ENCODE measurements at regions not wholly inside any gene's neighbourhood (a gene's known extent, or its start where the extent isn't known, plus 50 kb on each side); places are given as distances from the start of the nearest gene placed in this dataset.

DNA sequence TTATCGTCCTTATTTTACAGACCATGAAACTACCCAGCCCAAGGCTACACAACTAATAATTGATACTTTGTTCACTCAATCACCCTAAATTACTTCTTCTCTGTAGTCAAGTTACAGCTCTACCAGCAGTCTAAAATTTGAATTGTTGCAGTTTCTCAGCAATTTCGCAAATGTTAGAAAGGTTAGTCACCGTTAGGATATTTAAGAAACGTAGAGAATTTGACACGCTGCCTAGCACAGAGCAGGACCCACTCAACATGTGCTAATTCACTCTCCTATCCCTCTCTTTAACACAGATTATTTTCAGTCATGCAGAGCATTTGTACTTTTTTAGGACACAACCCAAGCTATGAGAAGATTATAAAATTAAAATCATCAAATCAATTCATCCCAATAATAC lies 771.1 kb upstream of the LUZP2 start:
- H3K4me3 ChIP-seq (ENCODE audit: low read depth, low read length): no peak overlapping the region
- TF ChIP-seq, protein P1, sequence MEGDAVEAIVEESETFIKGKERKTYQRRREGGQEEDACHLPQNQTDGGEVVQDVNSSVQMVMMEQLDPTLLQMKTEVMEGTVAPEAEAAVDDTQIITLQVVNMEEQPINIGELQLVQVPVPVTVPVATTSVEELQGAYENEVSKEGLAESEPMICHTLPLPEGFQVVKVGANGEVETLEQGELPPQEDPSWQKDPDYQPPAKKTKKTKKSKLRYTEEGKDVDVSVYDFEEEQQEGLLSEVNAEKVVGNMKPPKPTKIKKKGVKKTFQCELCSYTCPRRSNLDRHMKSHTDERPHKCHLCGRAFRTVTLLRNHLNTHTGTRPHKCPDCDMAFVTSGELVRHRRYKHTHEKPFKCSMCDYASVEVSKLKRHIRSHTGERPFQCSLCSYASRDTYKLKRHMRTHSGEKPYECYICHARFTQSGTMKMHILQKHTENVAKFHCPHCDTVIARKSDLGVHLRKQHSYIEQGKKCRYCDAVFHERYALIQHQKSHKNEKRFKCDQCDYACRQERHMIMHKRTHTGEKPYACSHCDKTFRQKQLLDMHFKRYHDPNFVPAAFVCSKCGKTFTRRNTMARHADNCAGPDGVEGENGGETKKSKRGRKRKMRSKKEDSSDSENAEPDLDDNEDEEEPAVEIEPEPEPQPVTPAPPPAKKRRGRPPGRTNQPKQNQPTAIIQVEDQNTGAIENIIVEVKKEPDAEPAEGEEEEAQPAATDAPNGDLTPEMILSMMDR (IDR thresholded peaks at IDR 0.05; ENCODE audit: low read depth, low read length): no peak

DNA sequence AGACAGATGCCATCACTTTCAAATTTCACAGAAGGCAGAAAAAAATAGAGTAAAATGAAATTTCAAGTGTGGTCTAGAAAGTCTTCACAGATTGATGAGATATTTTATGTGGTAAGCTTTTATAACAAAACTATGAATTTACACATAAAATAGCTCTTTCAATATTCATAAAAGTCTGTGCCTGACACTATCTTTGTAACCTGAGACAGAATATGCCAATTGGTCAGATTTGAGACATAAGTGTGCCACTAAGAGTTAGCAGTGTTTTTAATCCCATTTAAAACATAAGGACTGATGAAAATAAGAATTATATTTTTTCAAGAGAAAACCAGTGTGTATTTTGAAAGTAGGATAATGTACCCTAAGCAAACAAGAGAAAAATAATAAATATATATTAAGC lies 769.5 kb upstream of the LUZP2 start:
- H3K4me3 ChIP-seq (ENCODE audit: low read depth, low read length): no peak overlapping the region

DNA sequence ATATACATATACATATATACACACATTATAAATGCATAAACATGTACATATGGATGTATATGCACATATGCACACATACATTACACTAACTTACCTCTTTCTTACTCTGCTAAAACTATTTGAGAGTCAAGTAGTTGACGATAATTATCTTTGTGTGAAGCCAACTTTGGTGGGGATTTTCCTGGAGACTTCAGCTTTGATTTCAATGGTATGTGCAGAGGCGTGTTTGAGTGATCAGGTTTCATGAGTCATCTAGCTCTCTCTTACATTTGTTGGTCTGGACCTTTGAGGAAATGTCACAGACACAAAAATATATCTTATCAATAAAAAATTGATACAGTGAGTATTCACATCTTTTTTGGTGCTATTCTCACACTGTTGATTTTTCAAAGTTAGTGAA lies 769.1 kb upstream of the LUZP2 start:
- TF ChIP-seq, protein P1 (IDR thresholded peaks at IDR 0.05; ENCODE audit: low read depth, low read length): no peak
- no peak overlapping the region for H3K4me3 ChIP-seq (ENCODE audit: low read depth, low read length)

More for the DNA sequence above, 769.5 kb upstream of the LUZP2 start:
- TF ChIP-seq, protein P1 (IDR thresholded peaks at IDR 0.05; ENCODE audit: low read depth, low read length): no peak

DNA sequence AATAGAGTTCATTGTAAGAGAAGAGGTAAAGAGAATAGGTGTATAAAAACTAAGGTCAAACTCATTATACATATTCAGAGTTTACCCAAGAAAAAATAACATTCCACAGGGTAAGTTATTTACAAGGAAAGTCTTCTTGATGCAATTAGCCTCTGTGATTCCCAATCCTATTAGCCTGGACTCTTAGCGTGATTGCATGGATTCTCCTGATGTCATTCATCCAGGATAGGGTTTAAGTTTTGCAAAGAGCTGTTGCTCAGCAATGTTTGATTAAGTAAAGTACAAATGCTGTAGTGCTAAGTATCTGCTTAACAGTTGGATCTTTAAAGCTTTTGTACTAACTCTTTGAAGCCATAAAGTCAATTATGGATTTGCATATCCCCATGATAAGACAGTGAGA lies 767.8 kb upstream of the LUZP2 start:
- H3K4me3 ChIP-seq (ENCODE audit: low read depth, low read length): no peak overlapping the region
- TF ChIP-seq, protein P1 (IDR thresholded peaks at IDR 0.05; ENCODE audit: low read depth, low read length): no peak

DNA sequence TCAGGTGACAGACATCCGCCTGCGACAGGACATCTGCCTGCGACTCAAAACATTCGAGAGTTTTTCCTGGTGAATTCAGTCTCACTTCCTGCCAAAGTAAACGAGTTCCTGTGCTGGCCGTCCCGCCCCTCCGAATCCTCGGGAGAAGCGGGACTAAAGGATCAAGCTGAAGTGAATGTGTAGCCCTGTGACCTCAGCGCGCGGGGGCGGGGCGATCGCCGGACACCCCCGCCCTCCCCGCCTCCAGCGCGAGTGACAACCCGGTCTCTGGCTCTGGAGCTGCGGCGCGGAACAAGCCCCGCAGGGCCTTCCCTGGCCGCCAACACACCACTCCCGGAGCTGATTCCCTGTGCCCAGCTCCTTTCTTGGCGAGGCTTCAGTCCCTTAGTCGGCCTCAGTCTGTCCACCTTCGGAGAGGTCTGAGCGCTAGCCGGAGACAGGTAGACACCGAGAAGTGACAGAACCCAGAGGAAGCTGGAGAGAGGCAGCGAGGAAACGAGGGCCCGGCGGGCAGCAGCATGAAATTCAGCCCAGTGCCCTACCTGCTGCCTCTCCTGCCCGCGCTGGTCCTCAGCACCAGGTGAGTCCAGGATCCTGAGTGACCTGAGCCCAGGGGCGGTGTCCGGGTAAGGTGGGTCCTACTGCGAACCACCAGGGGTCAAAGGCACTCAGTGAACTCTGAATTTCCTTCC lies 766.4 kb upstream of the LUZP2 start:
- TF ChIP-seq, protein P1 (IDR thresholded peaks at IDR 0.05; ENCODE audit: low read depth, low read length): no peak
- no peak overlapping the region for H3K4me3 ChIP-seq (ENCODE audit: low read depth, low read length)

DNA sequence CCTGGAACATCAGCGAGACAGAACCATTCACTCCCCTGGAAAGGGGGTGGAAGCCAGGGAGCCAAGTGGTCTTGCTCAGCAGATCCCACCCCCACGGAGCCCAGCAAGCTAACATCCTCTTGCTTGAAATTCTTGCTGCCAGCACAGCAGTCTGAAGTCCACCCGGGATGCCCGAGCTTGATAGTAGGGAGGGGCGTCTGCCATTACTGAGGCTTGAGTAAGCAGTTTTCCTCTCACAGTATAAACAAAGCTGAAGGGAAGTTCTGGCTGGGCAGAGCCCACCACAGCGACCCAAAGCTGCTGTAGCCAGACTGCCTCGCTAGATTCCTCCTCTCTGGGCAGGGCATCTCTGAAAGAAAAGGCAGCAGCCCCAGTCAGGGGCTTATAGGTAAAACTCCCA lies 764.8 kb upstream of the LUZP2 start:
- TF ChIP-seq, protein P1 (IDR thresholded peaks at IDR 0.05; ENCODE audit: low read depth, low read length): no peak
- H3K4me3 ChIP-seq (ENCODE audit: low read depth, low read length): no peak overlapping the region

DNA sequence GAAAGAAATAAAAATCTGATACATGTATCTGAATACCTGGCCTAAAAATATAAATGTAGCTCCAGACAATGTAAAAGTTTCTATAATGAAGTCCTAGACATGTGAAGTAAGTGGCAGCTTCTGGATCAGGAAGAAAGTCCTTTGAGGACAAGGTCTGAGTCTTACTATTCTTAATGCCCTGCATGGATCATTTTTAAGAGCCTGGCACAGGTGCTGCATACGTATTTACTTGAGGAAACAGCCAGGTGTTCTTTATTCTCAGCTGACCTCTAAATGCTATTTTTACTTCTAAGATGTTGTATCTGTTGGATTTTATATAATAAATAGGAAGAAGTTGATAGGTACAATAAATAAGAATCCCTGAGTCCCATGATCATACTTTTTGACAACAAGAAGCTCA lies 750.0 kb upstream of the LUZP2 start:
- H3K4me3 ChIP-seq (ENCODE audit: low read depth, low read length): no peak overlapping the region
- TF ChIP-seq, protein P1 (IDR thresholded peaks at IDR 0.05; ENCODE audit: low read depth, low read length): no peak
